ENCODE measurements at regions not wholly inside any gene's neighbourhood (a gene's known extent, or its start where the extent isn't known, plus 50 kb on each side); places are given as distances from the start of the nearest gene placed in this dataset.

DNA sequence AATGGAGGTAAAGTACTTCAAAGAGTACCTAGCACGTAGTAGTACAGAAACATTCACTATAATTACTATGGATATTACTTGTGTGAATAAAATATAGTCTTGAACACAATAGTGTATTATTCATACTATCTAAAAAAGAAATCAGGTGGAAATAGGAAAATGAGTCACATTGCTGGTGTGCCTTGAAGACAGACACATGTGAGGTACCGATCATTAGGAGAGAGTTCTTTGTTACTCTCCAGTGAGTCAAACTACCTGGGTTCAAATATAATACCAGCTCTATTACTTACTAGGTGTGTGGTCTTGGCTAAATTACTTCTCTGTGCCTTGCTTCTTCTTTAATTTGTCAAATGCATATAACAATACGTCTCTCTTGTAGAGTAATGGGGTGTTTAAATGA, 50.8 kb upstream of the BEND6 start:
- Histone ChIP-seq H3K27ac (ENCODE audit: low read depth) (no peak overlapping the region), H4K20me1 (replicated peaks; ENCODE audit: insufficient read depth) (no peaks in the 10 kb centered on the region), H3K79me2 (replicated peaks; ENCODE audit: insufficient read depth) (no peaks in the 10 kb centered on the region), H3K27me3 (ENCODE audit: insufficient read depth) (no peaks in the 10 kb centered on the region), H3K4me3 (no peak overlapping the region), H3K36me3 (ENCODE audit: insufficient read depth) (no peaks in the 10 kb centered on the region), H2AFZ (no peak overlapping the region), H3K4me2 (no peak overlapping the region), H3F3A (replicated peaks; ENCODE audit: low read depth) (no peaks in the 10 kb centered on the region), H3K4me1 (ENCODE audit: insufficient read depth) (no peaks in the 10 kb centered on the region), H3K9me2 (ENCODE audit: insufficient read depth) (no peaks in the 10 kb centered on the region)
- TF ChIP-seq EZH2phosphoT487 (IDR thresholded peaks at IDR 0.05; ENCODE audit: unreplicated experiment) (no peak), EZH2 (IDR thresholded peaks at IDR 0.05; ENCODE audit: low read depth, unreplicated experiment) (no peak), JUNB (IDR thresholded peaks at IDR 0.05; ENCODE audit: unreplicated experiment) (no peak), ZNF331 (CRISPR knock-in tag; IDR thresholded peaks at IDR 0.05; ENCODE audit: low read depth) (no peak), NANOG (IDR thresholded peaks at IDR 0.05; ENCODE audit: borderline replicate concordance) (no peak), CREB1 (CRISPR knock-in tag; IDR thresholded peaks at IDR 0.05; ENCODE audit: low read depth) (no peak), STAT1 (IDR thresholded peaks at IDR 0.05; ENCODE audit: unreplicated experiment) (no peak), ZNF114 (CRISPR knock-in tag; IDR thresholded peaks at IDR 0.05) (no peak), POLR2AphosphoS5 (IDR thresholded peaks at IDR 0.05; ENCODE audit: low read depth) (no peak)
- TF ChIP-seq, protein P1, sequence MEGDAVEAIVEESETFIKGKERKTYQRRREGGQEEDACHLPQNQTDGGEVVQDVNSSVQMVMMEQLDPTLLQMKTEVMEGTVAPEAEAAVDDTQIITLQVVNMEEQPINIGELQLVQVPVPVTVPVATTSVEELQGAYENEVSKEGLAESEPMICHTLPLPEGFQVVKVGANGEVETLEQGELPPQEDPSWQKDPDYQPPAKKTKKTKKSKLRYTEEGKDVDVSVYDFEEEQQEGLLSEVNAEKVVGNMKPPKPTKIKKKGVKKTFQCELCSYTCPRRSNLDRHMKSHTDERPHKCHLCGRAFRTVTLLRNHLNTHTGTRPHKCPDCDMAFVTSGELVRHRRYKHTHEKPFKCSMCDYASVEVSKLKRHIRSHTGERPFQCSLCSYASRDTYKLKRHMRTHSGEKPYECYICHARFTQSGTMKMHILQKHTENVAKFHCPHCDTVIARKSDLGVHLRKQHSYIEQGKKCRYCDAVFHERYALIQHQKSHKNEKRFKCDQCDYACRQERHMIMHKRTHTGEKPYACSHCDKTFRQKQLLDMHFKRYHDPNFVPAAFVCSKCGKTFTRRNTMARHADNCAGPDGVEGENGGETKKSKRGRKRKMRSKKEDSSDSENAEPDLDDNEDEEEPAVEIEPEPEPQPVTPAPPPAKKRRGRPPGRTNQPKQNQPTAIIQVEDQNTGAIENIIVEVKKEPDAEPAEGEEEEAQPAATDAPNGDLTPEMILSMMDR (conservative IDR thresholded peaks at IDR 0.05; ENCODE audit: low read depth in 2 of 2) = no peak
- TF ChIP-seq, protein P2, sequence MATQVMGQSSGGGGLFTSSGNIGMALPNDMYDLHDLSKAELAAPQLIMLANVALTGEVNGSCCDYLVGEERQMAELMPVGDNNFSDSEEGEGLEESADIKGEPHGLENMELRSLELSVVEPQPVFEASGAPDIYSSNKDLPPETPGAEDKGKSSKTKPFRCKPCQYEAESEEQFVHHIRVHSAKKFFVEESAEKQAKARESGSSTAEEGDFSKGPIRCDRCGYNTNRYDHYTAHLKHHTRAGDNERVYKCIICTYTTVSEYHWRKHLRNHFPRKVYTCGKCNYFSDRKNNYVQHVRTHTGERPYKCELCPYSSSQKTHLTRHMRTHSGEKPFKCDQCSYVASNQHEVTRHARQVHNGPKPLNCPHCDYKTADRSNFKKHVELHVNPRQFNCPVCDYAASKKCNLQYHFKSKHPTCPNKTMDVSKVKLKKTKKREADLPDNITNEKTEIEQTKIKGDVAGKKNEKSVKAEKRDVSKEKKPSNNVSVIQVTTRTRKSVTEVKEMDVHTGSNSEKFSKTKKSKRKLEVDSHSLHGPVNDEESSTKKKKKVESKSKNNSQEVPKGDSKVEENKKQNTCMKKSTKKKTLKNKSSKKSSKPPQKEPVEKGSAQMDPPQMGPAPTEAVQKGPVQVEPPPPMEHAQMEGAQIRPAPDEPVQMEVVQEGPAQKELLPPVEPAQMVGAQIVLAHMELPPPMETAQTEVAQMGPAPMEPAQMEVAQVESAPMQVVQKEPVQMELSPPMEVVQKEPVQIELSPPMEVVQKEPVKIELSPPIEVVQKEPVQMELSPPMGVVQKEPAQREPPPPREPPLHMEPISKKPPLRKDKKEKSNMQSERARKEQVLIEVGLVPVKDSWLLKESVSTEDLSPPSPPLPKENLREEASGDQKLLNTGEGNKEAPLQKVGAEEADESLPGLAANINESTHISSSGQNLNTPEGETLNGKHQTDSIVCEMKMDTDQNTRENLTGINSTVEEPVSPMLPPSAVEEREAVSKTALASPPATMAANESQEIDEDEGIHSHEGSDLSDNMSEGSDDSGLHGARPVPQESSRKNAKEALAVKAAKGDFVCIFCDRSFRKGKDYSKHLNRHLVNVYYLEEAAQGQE (IDR thresholded peaks at IDR 0.05; ENCODE audit: unreplicated experiment) = no peak
- TF ChIP-seq, protein P3, sequence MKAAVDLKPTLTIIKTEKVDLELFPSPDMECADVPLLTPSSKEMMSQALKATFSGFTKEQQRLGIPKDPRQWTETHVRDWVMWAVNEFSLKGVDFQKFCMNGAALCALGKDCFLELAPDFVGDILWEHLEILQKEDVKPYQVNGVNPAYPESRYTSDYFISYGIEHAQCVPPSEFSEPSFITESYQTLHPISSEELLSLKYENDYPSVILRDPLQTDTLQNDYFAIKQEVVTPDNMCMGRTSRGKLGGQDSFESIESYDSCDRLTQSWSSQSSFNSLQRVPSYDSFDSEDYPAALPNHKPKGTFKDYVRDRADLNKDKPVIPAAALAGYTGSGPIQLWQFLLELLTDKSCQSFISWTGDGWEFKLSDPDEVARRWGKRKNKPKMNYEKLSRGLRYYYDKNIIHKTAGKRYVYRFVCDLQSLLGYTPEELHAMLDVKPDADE (IDR thresholded peaks at IDR 0.05) = no peak
- TF ChIP-seq, protein P4, sequence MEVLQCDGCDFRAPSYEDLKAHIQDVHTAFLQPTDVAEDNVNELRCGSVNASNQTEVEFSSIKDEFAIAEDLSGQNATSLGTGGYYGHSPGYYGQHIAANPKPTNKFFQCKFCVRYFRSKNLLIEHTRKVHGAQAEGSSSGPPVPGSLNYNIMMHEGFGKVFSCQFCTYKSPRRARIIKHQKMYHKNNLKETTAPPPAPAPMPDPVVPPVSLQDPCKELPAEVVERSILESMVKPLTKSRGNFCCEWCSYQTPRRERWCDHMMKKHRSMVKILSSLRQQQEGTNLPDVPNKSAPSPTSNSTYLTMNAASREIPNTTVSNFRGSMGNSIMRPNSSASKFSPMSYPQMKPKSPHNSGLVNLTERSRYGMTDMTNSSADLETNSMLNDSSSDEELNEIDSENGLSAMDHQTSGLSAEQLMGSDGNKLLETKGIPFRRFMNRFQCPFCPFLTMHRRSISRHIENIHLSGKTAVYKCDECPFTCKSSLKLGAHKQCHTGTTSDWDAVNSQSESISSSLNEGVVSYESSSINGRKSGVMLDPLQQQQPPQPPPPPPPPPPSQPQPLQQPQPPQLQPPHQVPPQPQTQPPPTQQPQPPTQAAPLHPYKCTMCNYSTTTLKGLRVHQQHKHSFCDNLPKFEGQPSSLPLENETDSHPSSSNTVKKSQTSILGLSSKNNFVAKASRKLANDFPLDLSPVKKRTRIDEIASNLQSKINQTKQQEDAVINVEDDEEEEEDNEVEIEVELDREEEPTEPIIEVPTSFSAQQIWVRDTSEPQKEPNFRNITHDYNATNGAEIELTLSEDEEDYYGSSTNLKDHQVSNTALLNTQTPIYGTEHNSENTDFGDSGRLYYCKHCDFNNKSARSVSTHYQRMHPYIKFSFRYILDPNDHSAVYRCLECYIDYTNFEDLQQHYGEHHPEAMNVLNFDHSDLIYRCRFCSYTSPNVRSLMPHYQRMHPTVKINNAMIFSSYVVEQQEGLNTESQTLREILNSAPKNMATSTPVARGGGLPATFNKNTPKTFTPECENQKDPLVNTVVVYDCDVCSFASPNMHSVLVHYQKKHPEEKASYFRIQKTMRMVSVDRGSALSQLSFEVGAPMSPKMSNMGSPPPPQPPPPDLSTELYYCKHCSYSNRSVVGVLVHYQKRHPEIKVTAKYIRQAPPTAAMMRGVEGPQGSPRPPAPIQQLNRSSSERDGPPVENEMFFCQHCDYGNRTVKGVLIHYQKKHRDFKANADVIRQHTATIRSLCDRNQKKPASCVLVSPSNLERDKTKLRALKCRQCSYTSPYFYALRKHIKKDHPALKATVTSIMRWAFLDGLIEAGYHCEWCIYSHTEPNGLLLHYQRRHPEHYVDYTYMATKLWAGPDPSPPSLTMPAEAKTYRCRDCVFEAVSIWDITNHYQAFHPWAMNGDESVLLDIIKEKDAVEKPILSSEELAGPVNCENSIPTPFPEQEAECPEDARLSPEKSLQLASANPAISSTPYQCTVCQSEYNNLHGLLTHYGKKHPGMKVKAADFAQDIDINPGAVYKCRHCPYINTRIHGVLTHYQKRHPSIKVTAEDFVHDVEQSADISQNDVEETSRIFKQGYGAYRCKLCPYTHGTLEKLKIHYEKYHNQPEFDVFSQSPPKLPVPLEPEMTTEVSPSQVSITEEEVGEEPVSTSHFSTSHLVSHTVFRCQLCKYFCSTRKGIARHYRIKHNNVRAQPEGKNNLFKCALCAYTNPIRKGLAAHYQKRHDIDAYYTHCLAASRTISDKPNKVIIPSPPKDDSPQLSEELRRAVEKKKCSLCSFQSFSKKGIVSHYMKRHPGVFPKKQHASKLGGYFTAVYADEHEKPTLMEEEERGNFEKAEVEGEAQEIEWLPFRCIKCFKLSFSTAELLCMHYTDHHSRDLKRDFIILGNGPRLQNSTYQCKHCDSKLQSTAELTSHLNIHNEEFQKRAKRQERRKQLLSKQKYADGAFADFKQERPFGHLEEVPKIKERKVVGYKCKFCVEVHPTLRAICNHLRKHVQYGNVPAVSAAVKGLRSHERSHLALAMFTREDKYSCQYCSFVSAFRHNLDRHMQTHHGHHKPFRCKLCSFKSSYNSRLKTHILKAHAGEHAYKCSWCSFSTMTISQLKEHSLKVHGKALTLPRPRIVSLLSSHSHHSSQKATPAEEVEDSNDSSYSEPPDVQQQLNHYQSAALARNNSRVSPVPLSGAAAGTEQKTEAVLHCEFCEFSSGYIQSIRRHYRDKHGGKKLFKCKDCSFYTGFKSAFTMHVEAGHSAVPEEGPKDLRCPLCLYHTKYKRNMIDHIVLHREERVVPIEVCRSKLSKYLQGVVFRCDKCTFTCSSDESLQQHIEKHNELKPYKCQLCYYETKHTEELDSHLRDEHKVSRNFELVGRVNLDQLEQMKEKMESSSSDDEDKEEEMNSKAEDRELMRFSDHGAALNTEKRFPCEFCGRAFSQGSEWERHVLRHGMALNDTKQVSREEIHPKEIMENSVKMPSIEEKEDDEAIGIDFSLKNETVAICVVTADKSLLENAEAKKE (CRISPR knock-in tag; IDR thresholded peaks at IDR 0.05) = no peak
- H3K4me3 Mint-ChIP-seq = no peak overlapping the region
- DNase-seq (ENCODE audit: low spot score) (no peak), ATAC-seq (no peak)
- no peaks in the 10 kb centered on the region for H3K9me3 Mint-ChIP-seq
- H3K27ac Mint-ChIP-seq = no peak overlapping the region
- peaks cover 5% of the 10 kb centered on the region for H3K27me3 Mint-ChIP-seq (ENCODE audit: insufficient read depth, low read depth, poor library complexity)
- H3K4me1 Mint-ChIP-seq = peaks cover 10% of the 10 kb centered on the region
- H3K36me3 Mint-ChIP-seq (ENCODE audit: low read depth) = no peaks in the 10 kb centered on the region; the same call in 2 of the 3 replicates

All from GM23338 (cell line).